HFFc6 (cell line): ENCODE measurements at regions not wholly inside any gene's neighbourhood (a gene's known extent, or its start where the extent isn't known, plus 50 kb on each side); places are given as distances from the start of the nearest gene placed in this dataset.

Experiments
- DNase-seq: peaks from one replicate; pipeline ENCODE4 v3.0.0-alpha.2; 2018
- H3K27ac Mint-ChIP-seq: 2 replicates; pipeline ENCODE4 v1.8.0; 2020; ENCODE audit warnings: mild to moderate bottlenecking, mixed read lengths
- H3K27me3 Mint-ChIP-seq: 2 replicates; pipeline ENCODE4 v1.8.0; 2021; ENCODE audit warnings: mild to moderate bottlenecking, moderate library complexity, mixed read lengths; ENCODE audit not compliant: insufficient read depth
- H3K36me3 Mint-ChIP-seq: 2 replicates; pipeline ENCODE4 v1.8.0; 2021; ENCODE audit warnings: low read depth, mixed read lengths
- H3K4me1 Mint-ChIP-seq: 2 replicates; pipeline ENCODE4 v1.8.0; 2020; ENCODE audit warnings: low read depth, mixed read lengths
- H3K4me3 Mint-ChIP-seq: 2 replicates; pipeline ENCODE4 v1.8.0; 2020; ENCODE audit warnings: mild to moderate bottlenecking, moderate library complexity, mixed read lengths
- H3K9me3 Mint-ChIP-seq: 2 replicates; pipeline ENCODE4 v1.8.0; 2020; ENCODE audit warnings: mild to moderate bottlenecking, mixed read lengths
- CTCF ChIP-seq: fragments of 200-600 bp; sonication (generic); IDR thresholded peaks from 2 replicates; pipeline ENCODE4 v1.5.0; 2021; ENCODE audit warnings: antibody characterized with exemption, mild to moderate bottlenecking

- no peak overlapping the region for H3K27ac Mint-ChIP-seq
- no peaks in the 10 kb centered on the region for H3K9me3 Mint-ChIP-seq
- TF ChIP-seq CTCF: no peak
- peaks cover 10% of the 10 kb centered on the region for H3K4me1 Mint-ChIP-seq
- DNase-seq: no peak
- no peak overlapping the region for H3K4me3 Mint-ChIP-seq
- H3K36me3 Mint-ChIP-seq: no peaks in the 10 kb centered on the region
- H3K27me3 Mint-ChIP-seq: no peaks in the 10 kb centered on the region
These were observed 95.1 kb upstream of the SASH1 start for GRCh38 chr6:148247386-148248063.

DNA sequence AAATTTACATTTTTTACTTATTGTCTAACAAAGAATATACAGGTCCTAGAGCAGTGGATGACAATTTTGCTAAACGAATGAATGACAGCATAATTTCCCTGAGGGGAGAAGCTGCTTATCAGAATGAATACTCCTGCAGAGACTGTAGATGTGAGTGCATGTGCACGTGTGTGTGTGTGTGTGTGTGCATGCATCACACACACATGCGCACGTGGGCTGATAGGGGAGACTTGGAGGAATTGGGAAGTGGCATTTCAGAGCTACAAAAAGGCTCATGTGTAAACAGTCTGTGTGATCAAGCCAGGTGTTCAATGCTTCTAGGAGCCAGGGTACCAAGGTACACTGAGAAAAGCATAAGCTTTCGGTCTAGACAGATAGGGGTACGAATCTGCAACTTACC lies 93.5 kb upstream of the SASH1 start:
- Mint-ChIP-seq H3K36me3 (no peaks in the 10 kb centered on the region), H3K9me3 (no peaks in the 10 kb centered on the region), H3K27me3 (no peaks in the 10 kb centered on the region), H3K27ac (no peak overlapping the region), H3K4me1 (peaks cover 10% of the 10 kb centered on the region), H3K4me3 (no peak overlapping the region)
- no peak for TF ChIP-seq CTCF
- DNase-seq: no peak

DNA sequence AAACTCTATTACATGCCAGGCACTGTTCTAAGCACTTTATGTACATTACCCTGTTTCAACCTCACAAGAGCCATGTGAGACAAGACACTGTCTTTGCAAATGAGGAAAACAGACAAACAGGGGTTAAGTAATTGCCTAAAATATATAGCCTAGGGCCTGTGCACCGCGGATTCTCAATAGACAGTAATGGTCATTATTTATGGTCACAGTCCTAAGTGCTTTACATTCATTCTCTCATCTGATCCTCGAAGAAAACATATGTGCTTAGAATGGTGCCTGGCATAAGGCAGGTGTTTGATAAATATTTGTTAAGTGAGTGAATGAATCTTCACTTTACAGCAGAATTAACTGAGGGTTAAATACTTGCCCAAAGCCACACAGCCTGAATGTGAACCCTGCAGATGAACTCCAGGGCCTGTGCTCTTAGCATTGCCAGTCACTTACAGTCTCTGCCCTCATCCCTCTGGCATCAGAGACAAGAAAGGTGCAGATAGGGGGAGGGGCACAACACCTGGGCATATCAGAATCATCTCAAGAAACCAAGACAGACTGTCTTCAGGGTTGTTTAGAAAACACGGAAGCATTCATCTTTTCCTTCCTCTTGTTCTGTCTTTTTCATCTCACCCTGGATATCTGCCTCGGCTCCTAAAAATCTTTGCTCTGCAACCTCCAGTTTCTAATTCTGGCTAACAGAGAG lies 92.8 kb upstream of the SASH1 start:
- TF ChIP-seq CTCF: no peak
- peaks cover 6% of the 10 kb centered on the region for H3K4me1 Mint-ChIP-seq
- H3K27ac Mint-ChIP-seq: no peak overlapping the region
- no peaks in the 10 kb centered on the region for H3K27me3 Mint-ChIP-seq
- H3K9me3 Mint-ChIP-seq: no peaks in the 10 kb centered on the region
- DNase-seq: no peak
- no peak overlapping the region for H3K4me3 Mint-ChIP-seq
- H3K36me3 Mint-ChIP-seq: no peaks in the 10 kb centered on the region

GRCh38 chr6:148250975-148251685 lies 91.5 kb upstream of the SASH1 start:
- Mint-ChIP-seq H3K9me3 (no peaks in the 10 kb centered on the region), H3K4me3 (no peak overlapping the region), H3K36me3 (no peaks in the 10 kb centered on the region), H3K27ac (no peak overlapping the region), H3K4me1 (no peaks in the 10 kb centered on the region), H3K27me3 (no peaks in the 10 kb centered on the region)
- DNase-seq: peak; percentile 65
- peak; percentile 71 for TF ChIP-seq CTCF

- TF ChIP-seq CTCF: no peak
- no peak for DNase-seq
- no peak overlapping the region for H3K4me3 Mint-ChIP-seq
- H3K4me1 Mint-ChIP-seq: no peaks in the 10 kb centered on the region
- no peaks in the 10 kb centered on the region for H3K9me3 Mint-ChIP-seq
- no peak overlapping the region for H3K27ac Mint-ChIP-seq
- no peaks in the 10 kb centered on the region for H3K36me3 Mint-ChIP-seq
- no peaks in the 10 kb centered on the region for H3K27me3 Mint-ChIP-seq
These were observed 90.7 kb upstream of the SASH1 start for GRCh38 chr6:148251891-148252290.
